ENCODE measurements at regions not wholly inside any gene's neighbourhood (a gene's known extent, or its start where the extent isn't known, plus 50 kb on each side); places are given as distances from the start of the nearest gene placed in this dataset.

GRCh38 chr14:22456998-22457594, 131.9 kb downstream of the DAD1 start:
- Histone ChIP-seq H3K4me3 (ENCODE audit: low read depth, low read length) (no peak overlapping the region), H3K4me2 (ENCODE audit: low read length) (no peak overlapping the region), H3K9me3 (ENCODE audit: control insufficient read depth, low read length) (no peaks in the 10 kb centered on the region), H3K27ac (no peak overlapping the region), H2AFZ (no peak overlapping the region), H3K36me3 (ENCODE audit: control insufficient read depth, insufficient read depth, low read length) (no peaks in the 10 kb centered on the region), H3K79me2 (no peaks in the 10 kb centered on the region), H3K9ac (no peak overlapping the region), H3K4me1 (no peaks in the 10 kb centered on the region), H3K27me3 (ENCODE audit: control insufficient read depth, insufficient read depth, low read length) (no peaks in the 10 kb centered on the region)
- TF ChIP-seq CTCF (IDR thresholded peaks at IDR 0.05) = no peak

GRCh38 chr14:22456421-22456820, 132.6 kb downstream of the DAD1 start:
- no peaks in the 10 kb centered on the region for H3K79me2 ChIP-seq
- H3K36me3 ChIP-seq (ENCODE audit: control insufficient read depth, insufficient read depth, low read length) = no peaks in the 10 kb centered on the region
- no peaks in the 10 kb centered on the region for H3K27me3 ChIP-seq (ENCODE audit: control insufficient read depth, insufficient read depth, low read length)
- no peak overlapping the region for H2AFZ ChIP-seq
- H3K4me3 ChIP-seq (ENCODE audit: low read depth, low read length) = no peak overlapping the region
- H3K4me1 ChIP-seq = no peaks in the 10 kb centered on the region
- H3K9ac ChIP-seq = no peak overlapping the region
- TF ChIP-seq CTCF (IDR thresholded peaks at IDR 0.05) = no peak
- no peaks in the 10 kb centered on the region for H3K9me3 ChIP-seq (ENCODE audit: control insufficient read depth, low read length)
- no peak overlapping the region for H3K27ac ChIP-seq
- no peak overlapping the region for H3K4me2 ChIP-seq (ENCODE audit: low read length)

GRCh38 chr14:22452330-22452729, 136.7 kb downstream of the DAD1 start:
- Histone ChIP-seq H3K79me2 (no peaks in the 10 kb centered on the region), H3K27ac (no peak overlapping the region), H3K36me3 (ENCODE audit: control insufficient read depth, insufficient read depth, low read length) (no peaks in the 10 kb centered on the region), H3K4me2 (ENCODE audit: low read length) (no peak overlapping the region), H2AFZ (no peak overlapping the region), H3K27me3 (ENCODE audit: control insufficient read depth, insufficient read depth, low read length) (no peaks in the 10 kb centered on the region), H3K9ac (no peak overlapping the region), H3K4me3 (ENCODE audit: low read depth, low read length) (no peak overlapping the region), H3K4me1 (no peaks in the 10 kb centered on the region), H3K9me3 (ENCODE audit: control insufficient read depth, low read length) (no peaks in the 10 kb centered on the region)
- TF ChIP-seq CTCF (IDR thresholded peaks at IDR 0.05) = no peak

- H3K4me2 ChIP-seq (ENCODE audit: low read length) = no peak overlapping the region
- H2AFZ ChIP-seq = no peak overlapping the region
- no peak overlapping the region for H3K4me3 ChIP-seq (ENCODE audit: low read depth, low read length)
- TF ChIP-seq CTCF (IDR thresholded peaks at IDR 0.05) = no peak
- no peak overlapping the region for H3K9ac ChIP-seq
- no peak overlapping the region for H3K27ac ChIP-seq
- no peaks in the 10 kb centered on the region for H3K27me3 ChIP-seq (ENCODE audit: control insufficient read depth, insufficient read depth, low read length)
- H3K36me3 ChIP-seq (ENCODE audit: control insufficient read depth, insufficient read depth, low read length) = no peaks in the 10 kb centered on the region
- no peaks in the 10 kb centered on the region for H3K4me1 ChIP-seq
- H3K79me2 ChIP-seq = no peaks in the 10 kb centered on the region
- H3K9me3 ChIP-seq (ENCODE audit: control insufficient read depth, low read length) = no peaks in the 10 kb centered on the region
Observed at GRCh38 chr14:22450266-22450665, 138.8 kb downstream of the DAD1 start.

- Histone ChIP-seq H3K9ac (no peak overlapping the region), H3K4me1 (no peaks in the 10 kb centered on the region), H3K4me3 (ENCODE audit: low read depth, low read length) (no peak overlapping the region), H3K36me3 (ENCODE audit: control insufficient read depth, insufficient read depth, low read length) (no peaks in the 10 kb centered on the region), H2AFZ (no peak overlapping the region), H3K27me3 (ENCODE audit: control insufficient read depth, insufficient read depth, low read length) (no peaks in the 10 kb centered on the region), H3K4me2 (ENCODE audit: low read length) (no peak overlapping the region), H3K79me2 (no peaks in the 10 kb centered on the region), H3K27ac (no peak overlapping the region), H3K9me3 (ENCODE audit: control insufficient read depth, low read length) (no peaks in the 10 kb centered on the region)
- no peak for TF ChIP-seq CTCF (IDR thresholded peaks at IDR 0.05)
Observed at GRCh38 chr14:22449600-22449905, 139.5 kb downstream of the DAD1 start.
